ENCODE measurements at regions not wholly inside any gene's neighbourhood (a gene's known extent, or its start where the extent isn't known, plus 50 kb on each side); places are given as distances from the start of the nearest gene placed in this dataset.

- DNase-seq (ENCODE audit: low read depth in 1 of 2, low spot score in 1 of 2), result no peak
- Histone ChIP-seq H3K27ac (replicated peaks) (no peak overlapping the region), H3K27me3 (ENCODE audit: insufficient read depth, poor library complexity, severe bottlenecking) (no peaks in the 10 kb centered on the region), H3K4me3 (replicated peaks; ENCODE audit: insufficient read depth, low read length) (no peak overlapping the region)
- TF ChIP-seq, protein P1, sequence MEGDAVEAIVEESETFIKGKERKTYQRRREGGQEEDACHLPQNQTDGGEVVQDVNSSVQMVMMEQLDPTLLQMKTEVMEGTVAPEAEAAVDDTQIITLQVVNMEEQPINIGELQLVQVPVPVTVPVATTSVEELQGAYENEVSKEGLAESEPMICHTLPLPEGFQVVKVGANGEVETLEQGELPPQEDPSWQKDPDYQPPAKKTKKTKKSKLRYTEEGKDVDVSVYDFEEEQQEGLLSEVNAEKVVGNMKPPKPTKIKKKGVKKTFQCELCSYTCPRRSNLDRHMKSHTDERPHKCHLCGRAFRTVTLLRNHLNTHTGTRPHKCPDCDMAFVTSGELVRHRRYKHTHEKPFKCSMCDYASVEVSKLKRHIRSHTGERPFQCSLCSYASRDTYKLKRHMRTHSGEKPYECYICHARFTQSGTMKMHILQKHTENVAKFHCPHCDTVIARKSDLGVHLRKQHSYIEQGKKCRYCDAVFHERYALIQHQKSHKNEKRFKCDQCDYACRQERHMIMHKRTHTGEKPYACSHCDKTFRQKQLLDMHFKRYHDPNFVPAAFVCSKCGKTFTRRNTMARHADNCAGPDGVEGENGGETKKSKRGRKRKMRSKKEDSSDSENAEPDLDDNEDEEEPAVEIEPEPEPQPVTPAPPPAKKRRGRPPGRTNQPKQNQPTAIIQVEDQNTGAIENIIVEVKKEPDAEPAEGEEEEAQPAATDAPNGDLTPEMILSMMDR (IDR thresholded peaks at IDR 0.05; ENCODE audit: insufficient read depth, low read length), result no peak
- TF ChIP-seq, protein P2, sequence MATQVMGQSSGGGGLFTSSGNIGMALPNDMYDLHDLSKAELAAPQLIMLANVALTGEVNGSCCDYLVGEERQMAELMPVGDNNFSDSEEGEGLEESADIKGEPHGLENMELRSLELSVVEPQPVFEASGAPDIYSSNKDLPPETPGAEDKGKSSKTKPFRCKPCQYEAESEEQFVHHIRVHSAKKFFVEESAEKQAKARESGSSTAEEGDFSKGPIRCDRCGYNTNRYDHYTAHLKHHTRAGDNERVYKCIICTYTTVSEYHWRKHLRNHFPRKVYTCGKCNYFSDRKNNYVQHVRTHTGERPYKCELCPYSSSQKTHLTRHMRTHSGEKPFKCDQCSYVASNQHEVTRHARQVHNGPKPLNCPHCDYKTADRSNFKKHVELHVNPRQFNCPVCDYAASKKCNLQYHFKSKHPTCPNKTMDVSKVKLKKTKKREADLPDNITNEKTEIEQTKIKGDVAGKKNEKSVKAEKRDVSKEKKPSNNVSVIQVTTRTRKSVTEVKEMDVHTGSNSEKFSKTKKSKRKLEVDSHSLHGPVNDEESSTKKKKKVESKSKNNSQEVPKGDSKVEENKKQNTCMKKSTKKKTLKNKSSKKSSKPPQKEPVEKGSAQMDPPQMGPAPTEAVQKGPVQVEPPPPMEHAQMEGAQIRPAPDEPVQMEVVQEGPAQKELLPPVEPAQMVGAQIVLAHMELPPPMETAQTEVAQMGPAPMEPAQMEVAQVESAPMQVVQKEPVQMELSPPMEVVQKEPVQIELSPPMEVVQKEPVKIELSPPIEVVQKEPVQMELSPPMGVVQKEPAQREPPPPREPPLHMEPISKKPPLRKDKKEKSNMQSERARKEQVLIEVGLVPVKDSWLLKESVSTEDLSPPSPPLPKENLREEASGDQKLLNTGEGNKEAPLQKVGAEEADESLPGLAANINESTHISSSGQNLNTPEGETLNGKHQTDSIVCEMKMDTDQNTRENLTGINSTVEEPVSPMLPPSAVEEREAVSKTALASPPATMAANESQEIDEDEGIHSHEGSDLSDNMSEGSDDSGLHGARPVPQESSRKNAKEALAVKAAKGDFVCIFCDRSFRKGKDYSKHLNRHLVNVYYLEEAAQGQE (IDR thresholded peaks at IDR 0.05; ENCODE audit: insufficient replicate concordance, low read depth), result no peak
- no peak for TF ChIP-seq GABPA (IDR thresholded peaks at IDR 0.05; ENCODE audit: low read depth)
- TF ChIP-seq SPI1 (IDR thresholded peaks at IDR 0.05; ENCODE audit: borderline replicate concordance, low read depth), result no peak
- no peak for TF ChIP-seq POLR2AphosphoS5 (IDR thresholded peaks at IDR 0.05; ENCODE audit: low read depth)
These were observed 191.7 kb upstream of the KRR1 start for GRCh38 chr12:75703131-75703530.

- Histone ChIP-seq H3K27me3 (ENCODE audit: insufficient read depth, poor library complexity, severe bottlenecking) (no peaks in the 10 kb centered on the region), H3K27ac (replicated peaks) (no peak overlapping the region), H3K4me3 (replicated peaks; ENCODE audit: insufficient read depth, low read length) (no peak overlapping the region)
- no peak for DNase-seq (ENCODE audit: low read depth in 1 of 2, low spot score in 1 of 2)
- TF ChIP-seq SPI1 (IDR thresholded peaks at IDR 0.05; ENCODE audit: borderline replicate concordance, low read depth) (no peak), POLR2AphosphoS5 (IDR thresholded peaks at IDR 0.05; ENCODE audit: low read depth) (no peak), GABPA (IDR thresholded peaks at IDR 0.05; ENCODE audit: low read depth) (no peak)
- TF ChIP-seq, protein P1 (IDR thresholded peaks at IDR 0.05; ENCODE audit: insufficient read depth, low read length), result no peak
- TF ChIP-seq, protein P2 (IDR thresholded peaks at IDR 0.05; ENCODE audit: insufficient replicate concordance, low read depth), result no peak
These were observed 191.2 kb upstream of the KRR1 start for GRCh38 chr12:75702477-75703093.

- Histone ChIP-seq H3K27ac (replicated peaks) (no peak overlapping the region), H3K4me3 (replicated peaks; ENCODE audit: insufficient read depth, low read length) (no peak overlapping the region), H3K27me3 (ENCODE audit: insufficient read depth, poor library complexity, severe bottlenecking) (no peaks in the 10 kb centered on the region)
- no peak for DNase-seq (ENCODE audit: low read depth in 1 of 2, low spot score in 1 of 2)
- TF ChIP-seq SPI1 (IDR thresholded peaks at IDR 0.05; ENCODE audit: borderline replicate concordance, low read depth) (no peak), GABPA (IDR thresholded peaks at IDR 0.05; ENCODE audit: low read depth) (no peak), POLR2AphosphoS5 (IDR thresholded peaks at IDR 0.05; ENCODE audit: low read depth) (no peak)
- TF ChIP-seq, protein P2 (IDR thresholded peaks at IDR 0.05; ENCODE audit: insufficient replicate concordance, low read depth), result no peak
- TF ChIP-seq, protein P1 (IDR thresholded peaks at IDR 0.05; ENCODE audit: insufficient read depth, low read length), result no peak
These were observed 190.4 kb upstream of the KRR1 start for GRCh38 chr12:75701859-75702258.
